Ectodermal cell (in vitro differentiated cells): ENCODE measurements at regions not wholly inside any gene's neighbourhood (a gene's known extent, or its start where the extent isn't known, plus 50 kb on each side); places are given as distances from the start of the nearest gene placed in this dataset.
"Not testable (repeated sequence)": the region's sequence is repeated elsewhere in the genome, so short reads cannot be mapped to it uniquely, and the experiment has no call there.

Experiments used
- H3K27ac ChIP-seq: 2 replicates; pipeline ENCODE4 v1.7.0; 2013; ENCODE audit warnings: mild to moderate bottlenecking, low read depth, low read length; ENCODE audit not compliant: insufficient read depth, poor library complexity, severe bottlenecking
- H3K27me3 ChIP-seq: 2 replicates; pipeline ENCODE4 v1.7.0; 2013; ENCODE audit warnings: mild to moderate bottlenecking, low read length; ENCODE audit not compliant: insufficient read depth, control insufficient read depth, poor library complexity, severe bottlenecking
- H3K36me3 ChIP-seq: one replicate; pipeline ENCODE4 v1.7.0; 2013; ENCODE audit warnings: low read length; ENCODE audit not compliant: control insufficient read depth, insufficient read depth
- H3K4me1 ChIP-seq: one replicate; pipeline ENCODE4 v1.7.0; 2013; ENCODE audit warnings: low read length; ENCODE audit not compliant: control insufficient read depth, insufficient read depth
- H3K4me3 ChIP-seq: 2 replicates; pipeline ENCODE4 v1.7.0; 2013; ENCODE audit warnings: low read depth, low read length, control low read depth; ENCODE audit not compliant: insufficient read depth
- H3K9me3 ChIP-seq: 2 replicates; pipeline ENCODE4 v1.7.0; 2013; ENCODE audit warnings: mild to moderate bottlenecking, low read length, moderate library complexity; ENCODE audit not compliant: control insufficient read depth
- WGBS, 2 experiments: methylation state at CpG; one replicate each; pipeline ENCODE4 v1.1.7; 2013; ENCODE audit warnings: missing lambda C conversion rate in 2 of 2; 5-methylcytosine and 5-hydroxymethylcytosine counted together

DNA sequence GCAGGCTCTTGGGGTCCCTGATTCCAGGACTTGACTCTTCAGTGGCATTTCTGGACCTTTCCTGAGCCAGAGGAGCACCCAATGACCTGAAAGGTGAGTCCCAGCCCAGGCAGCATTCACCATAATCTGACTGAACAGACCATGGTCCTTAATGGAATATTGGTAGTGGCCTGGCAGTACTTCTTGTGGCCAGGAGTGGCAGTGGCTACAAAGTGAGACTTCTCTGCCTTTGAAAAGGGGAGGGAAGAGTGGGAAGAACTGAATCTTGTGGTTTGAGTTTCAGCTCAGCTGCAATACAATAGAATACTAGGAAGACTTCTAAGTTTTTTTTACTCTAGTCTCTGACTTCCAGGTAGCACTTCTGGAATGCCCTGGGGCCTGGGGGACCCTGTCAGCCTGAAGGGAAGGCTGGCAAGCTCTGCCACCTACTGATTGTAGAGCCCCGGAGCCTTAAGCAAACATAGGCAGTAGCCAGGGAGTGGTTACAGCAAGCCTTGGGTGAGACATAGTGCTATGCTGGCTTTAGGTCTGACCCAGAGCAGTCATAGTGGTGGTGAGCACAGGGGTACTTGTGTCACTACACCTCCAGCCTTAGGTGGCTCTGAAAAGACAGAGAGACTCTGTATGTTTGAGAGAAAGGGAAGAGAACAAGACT is 674.2 kb upstream of the MANEA start:
- no peaks in the 10 kb centered on the region for H3K4me1 ChIP-seq
- H3K9me3 ChIP-seq = no peaks in the 10 kb centered on the region
- H3K4me3 ChIP-seq = no peak overlapping the region
- no peaks in the 10 kb centered on the region for H3K27me3 ChIP-seq
- no peaks in the 10 kb centered on the region for H3K36me3 ChIP-seq
- no peak overlapping the region for H3K27ac ChIP-seq
- WGBS, 2 experiments = 84 to 95% methylated on average over 1 of the region's 1 CpG

DNA sequence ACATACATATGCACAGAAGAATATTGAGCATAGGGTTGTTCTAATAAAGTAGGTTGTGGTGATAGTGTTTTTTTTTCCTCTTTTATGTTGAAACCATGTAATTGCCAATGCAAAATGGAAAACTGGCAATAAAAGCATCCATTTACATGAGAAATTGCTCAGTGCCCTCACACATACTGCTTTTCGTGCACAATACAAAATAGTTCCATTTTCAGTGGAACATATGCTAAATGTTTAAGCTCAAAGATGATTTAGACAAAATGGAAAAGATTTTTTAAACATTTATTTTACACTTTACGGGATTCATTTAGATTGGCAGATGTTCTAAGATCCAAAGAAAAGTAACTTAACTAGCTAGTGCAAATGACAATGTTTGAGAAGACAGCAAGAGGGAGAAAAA is 678.1 kb upstream of the MANEA start:
- H3K27me3 ChIP-seq = no peaks in the 10 kb centered on the region
- WGBS, 2 experiments = 95% methylated on average over 2 of the region's 2 CpGs; no CpG with 5 or more reads in 1 of the 2 experiments
- H3K36me3 ChIP-seq = no peaks in the 10 kb centered on the region

DNA sequence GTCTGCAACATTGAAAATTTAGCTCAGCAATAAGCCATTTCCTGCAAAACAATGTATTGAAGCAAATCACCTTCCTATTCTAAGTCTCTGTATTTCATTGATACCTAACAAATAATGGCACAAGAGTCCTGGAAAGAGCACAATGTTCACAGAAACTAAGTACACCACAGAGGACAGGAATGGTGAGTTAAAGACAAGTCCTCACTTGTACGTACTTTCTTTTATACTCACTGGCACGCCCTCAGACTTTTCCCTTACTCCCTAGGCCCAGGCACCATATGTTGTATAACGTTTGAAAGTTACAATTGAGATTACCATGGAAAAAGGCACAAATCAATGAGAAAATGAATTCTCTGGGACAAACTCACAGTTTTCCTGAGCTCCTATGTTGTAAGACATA is 683.0 kb upstream of the MANEA start:
- WGBS, 2 experiments = 88 to 95% methylated on average over 3 of the region's 3 CpGs
- H3K9me3 ChIP-seq = no peaks in the 10 kb centered on the region
- no peak overlapping the region for H3K27ac ChIP-seq

More for the DNA sequence above, 678.1 kb upstream of the MANEA start:
- Histone ChIP-seq H3K9me3 (no peaks in the 10 kb centered on the region), H3K4me1 (no peaks in the 10 kb centered on the region), H3K27ac (no peak overlapping the region), H3K4me3 (no peak overlapping the region)

DNA sequence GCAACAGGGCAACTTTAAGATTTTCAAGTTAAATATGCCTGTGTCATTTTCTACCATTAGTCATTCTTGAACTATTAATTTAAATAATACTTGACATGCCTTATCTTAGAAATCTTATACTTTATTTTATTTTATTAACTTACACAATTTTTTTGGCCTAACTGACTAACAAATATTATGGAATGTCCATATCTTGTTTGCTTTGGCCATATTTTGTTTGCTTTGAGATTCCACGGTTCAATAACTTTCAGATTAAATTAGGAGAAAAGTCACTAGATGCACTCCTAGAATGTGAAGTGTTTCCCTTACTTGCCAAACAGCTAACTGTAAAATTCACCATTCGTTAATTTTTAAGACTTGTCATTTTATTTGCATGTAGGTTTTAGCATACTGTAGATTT is 684.0 kb upstream of the MANEA start:
- 90% methylated on average over 2 of the region's 2 CpGs; no CpG with 5 or more reads in 1 of the 2 experiments for WGBS, 2 experiments
- no peaks in the 10 kb centered on the region for H3K4me1 ChIP-seq
- H3K27me3 ChIP-seq = no peaks in the 10 kb centered on the region
- no peaks in the 10 kb centered on the region for H3K36me3 ChIP-seq
- no peak overlapping the region for H3K27ac ChIP-seq
- H3K4me3 ChIP-seq = no peak overlapping the region
- H3K9me3 ChIP-seq = no peaks in the 10 kb centered on the region

More for the DNA sequence above, 683.0 kb upstream of the MANEA start:
- no peaks in the 10 kb centered on the region for H3K4me1 ChIP-seq
- H3K27me3 ChIP-seq = no peaks in the 10 kb centered on the region
- H3K4me3 ChIP-seq = no peak overlapping the region
- H3K36me3 ChIP-seq = no peaks in the 10 kb centered on the region

DNA sequence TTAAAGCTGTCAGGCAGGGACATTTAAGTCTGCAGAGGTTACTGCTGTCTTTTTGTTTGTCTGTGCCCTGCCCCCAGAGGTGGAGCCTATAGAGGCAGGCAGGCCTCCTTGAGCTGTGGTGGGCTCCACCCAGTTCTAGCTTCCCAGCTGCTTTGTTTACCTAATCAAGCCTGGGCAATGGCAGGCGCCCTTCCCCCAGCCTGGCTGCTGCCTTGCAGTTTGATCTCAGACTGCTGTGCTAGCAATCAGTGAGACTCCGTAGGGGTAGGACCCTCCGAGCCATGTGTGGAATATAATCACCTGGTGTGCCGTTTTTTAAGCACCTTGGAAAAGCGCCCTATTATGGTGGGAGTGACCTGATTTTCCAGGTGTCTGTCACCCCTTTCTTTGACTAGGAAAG is 703.5 kb upstream of the MANEA start:
- not testable (repeated sequence) for H3K9me3 ChIP-seq, H3K4me3 ChIP-seq, H3K36me3 ChIP-seq, H3K4me1 ChIP-seq, H3K27me3 ChIP-seq, H3K27ac ChIP-seq
- 70 to 74% methylated on average over 5 of the region's 5 CpGs for WGBS, 2 experiments

DNA sequence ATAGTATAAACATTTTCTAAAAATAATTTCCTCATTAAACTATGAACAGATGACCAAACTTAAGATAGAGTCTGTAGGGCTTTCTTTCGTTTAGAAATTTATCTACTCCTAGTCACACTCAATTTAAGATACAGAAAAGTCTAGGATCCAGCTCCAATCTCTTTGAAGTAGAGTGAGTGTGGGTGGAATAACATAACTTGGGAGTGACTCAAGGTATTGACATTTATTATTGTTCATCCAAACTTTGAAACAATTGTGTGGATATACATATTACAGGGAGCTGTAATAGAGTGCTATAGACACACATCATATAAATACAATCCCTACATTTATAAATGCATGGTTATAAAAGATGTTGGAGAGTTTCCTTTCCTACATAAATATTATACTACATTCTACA is 715.2 kb upstream of the MANEA start:
- Histone ChIP-seq H3K27ac (no peak overlapping the region), H3K4me1 (no peaks in the 10 kb centered on the region), H3K27me3 (no peaks in the 10 kb centered on the region), H3K4me3 (no peak overlapping the region), H3K9me3 (no peaks in the 10 kb centered on the region), H3K36me3 (no peaks in the 10 kb centered on the region)
- 100% methylated on average over 1 of the region's 1 CpG; no CpG with 5 or more reads in 1 of the 2 experiments for WGBS, 2 experiments

DNA sequence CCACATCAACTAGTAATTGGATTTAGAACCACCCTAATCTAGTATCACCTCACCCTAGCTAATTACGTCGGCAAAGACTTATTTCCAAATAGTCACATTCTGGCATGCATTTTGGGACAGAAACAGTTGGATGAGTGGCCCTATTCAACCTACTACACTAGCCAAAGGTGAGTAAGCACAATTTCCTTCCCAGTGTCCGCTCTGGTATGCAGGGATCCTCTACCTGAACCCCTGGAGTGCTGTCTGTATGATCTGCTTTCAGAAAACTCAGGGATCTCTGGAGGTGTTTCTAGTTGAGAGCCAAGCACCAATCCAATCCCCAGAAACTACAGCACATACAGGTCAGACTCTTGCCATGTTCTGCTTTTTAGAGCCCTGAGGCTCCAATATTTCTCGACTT is 717.4 kb upstream of the MANEA start:
- H3K27me3 ChIP-seq = no peaks in the 10 kb centered on the region
- no peaks in the 10 kb centered on the region for H3K36me3 ChIP-seq
- no peak overlapping the region for H3K27ac ChIP-seq
- H3K9me3 ChIP-seq = no peaks in the 10 kb centered on the region
- H3K4me3 ChIP-seq = no peak overlapping the region
- H3K4me1 ChIP-seq = no peaks in the 10 kb centered on the region
- WGBS, 2 experiments = 90 to 98% methylated on average over 4 of the region's 4 CpGs

DNA sequence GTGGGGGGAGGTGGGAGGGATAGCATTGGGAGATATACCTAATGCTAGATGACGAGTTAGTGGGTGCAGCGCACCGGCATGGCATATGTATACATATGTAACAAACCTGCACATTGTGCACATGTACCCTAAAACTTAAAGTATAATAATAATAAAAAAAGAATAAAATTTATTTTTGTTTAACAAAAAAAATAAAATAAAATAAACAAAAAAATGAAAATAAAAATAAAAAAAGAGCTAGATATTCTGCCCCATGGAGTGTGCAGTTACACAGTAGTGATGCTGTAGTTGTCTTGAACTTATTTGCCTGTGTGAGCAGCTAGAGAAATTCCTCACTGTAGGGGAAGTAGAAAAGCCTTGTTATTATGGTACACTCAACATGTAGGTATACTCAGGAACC is 720.3 kb upstream of the MANEA start:
- H3K36me3 ChIP-seq, H3K9me3 ChIP-seq, H3K27me3 ChIP-seq, H3K4me3 ChIP-seq, H3K4me1 ChIP-seq, H3K27ac ChIP-seq: not testable (repeated sequence)
- no CpG with 5 or more reads among the region's 3 CpGs for WGBS, 2 experiments

DNA sequence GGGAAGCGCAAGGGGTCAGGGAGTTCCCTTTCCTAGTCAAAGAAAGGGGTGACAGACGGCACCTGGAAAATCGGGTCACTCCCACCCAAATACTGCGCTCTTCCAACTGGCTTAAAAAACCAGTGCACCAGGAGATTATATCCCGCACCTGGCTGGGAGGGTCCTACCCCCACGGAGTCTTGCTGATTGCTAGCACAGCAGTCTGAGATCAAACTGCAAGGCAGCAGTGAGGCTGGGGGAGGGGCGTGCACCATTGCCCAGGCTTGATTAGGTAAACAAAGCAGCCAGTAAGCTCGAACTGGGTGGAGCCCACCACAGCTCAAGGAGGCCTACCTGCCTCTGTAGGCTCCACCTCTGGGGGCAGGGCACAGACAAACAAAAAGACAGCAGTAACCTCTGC is 726.0 kb upstream of the MANEA start:
- H3K27ac ChIP-seq = not testable (repeated sequence)

DNA sequence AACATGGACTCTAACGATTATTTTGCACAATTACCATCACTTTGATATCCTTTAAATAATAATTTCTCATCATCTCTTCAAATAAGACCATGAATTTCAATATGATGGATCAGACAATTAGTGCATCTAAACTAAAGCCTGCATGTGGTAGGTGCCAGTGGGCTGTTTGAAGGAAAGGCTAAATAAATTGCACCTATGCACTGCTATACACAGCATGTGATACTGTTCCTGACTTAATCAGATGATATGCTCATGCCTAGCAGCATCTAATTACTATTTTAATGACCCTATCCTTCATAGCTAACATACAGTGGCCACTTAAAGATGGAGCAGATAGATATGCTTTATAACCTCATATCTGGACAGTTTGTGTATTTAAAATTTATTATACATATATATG is 731.6 kb upstream of the MANEA start:
- Histone ChIP-seq H3K27ac (no peak overlapping the region), H3K4me3 (no peak overlapping the region), H3K36me3 (no peaks in the 10 kb centered on the region), H3K27me3 (no peaks in the 10 kb centered on the region), H3K4me1 (no peaks in the 10 kb centered on the region), H3K9me3 (no peaks in the 10 kb centered on the region)
- WGBS, 2 experiments = 89% methylated on average over 1 of the region's 1 CpG; no CpG with 5 or more reads in 1 of the 2 experiments

More for the DNA sequence above, 726.0 kb upstream of the MANEA start:
- H3K4me3 ChIP-seq, H3K9me3 ChIP-seq, H3K4me1 ChIP-seq, H3K36me3 ChIP-seq, H3K27me3 ChIP-seq: not testable (repeated sequence)
- WGBS, 2 experiments = 91 to 93% methylated on average over 8 of the region's 8 CpGs

DNA sequence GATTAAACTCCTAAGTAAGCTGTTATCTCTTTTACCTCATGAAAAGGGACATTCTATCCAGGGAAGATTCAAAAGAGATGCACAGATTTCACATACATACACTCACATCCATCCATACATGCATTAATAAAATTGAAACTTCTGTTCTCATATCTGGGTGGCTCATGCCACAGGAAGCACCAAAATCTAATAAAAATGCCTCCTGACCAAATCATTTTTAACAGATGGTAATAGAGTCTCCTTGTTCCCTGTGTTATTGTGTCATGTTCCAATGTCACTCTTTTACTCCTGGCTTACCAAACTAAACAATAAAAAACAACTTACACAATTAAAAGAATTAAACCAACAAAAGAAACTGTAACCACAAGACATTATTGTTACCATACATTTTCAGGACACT is 742.1 kb upstream of the MANEA start:
- Histone ChIP-seq H3K27ac (no peak overlapping the region), H3K36me3 (no peaks in the 10 kb centered on the region), H3K4me3 (no peak overlapping the region), H3K27me3 (no peaks in the 10 kb centered on the region), H3K4me1 (no peaks in the 10 kb centered on the region), H3K9me3 (no peaks in the 10 kb centered on the region)
